ENCODE measurements at regions not wholly inside any gene's neighbourhood (a gene's known extent, or its start where the extent isn't known, plus 50 kb on each side); places are given as distances from the start of the nearest gene placed in this dataset.
"Not testable (repeated sequence)": the region's sequence is repeated elsewhere in the genome, so short reads cannot be mapped to it uniquely, and the experiment has no call there.

- DNase-seq: no peak
Measured at GRCh38 chr10:45199205-45199740, 116.1 kb downstream of the OR13A1 start.

- no peak for DNase-seq
Measured at GRCh38 chr10:45201271-45201670, 114.1 kb downstream of the OR13A1 start.

- no peak for DNase-seq
Measured at GRCh38 chr10:45202242-45202641, 113.2 kb downstream of the OR13A1 start.

- DNase-seq: no peak
Measured at GRCh38 chr10:45204954-45205775, 110.2 kb downstream of the OR13A1 start.

- no peak for DNase-seq
Measured at GRCh38 chr10:45209888-45210287, 105.5 kb downstream of the OR13A1 start.

DNA sequence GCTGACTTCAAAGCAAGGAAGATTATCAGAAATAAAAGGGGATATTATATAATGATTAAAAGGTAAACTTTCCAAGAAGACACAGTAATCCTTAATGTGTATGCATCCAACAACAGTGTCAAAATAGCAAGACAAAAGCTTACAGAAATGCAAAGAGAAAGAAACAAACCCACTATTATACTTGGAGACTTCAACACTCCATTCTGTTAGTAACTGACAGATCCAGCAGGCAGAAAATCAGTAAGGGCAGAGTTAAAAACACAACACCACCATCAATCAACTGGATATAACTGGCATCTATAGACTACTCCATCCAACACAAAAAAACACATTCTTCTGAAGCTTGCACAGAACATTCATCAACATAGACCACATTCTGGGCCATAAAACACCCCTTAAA lies 103.8 kb downstream of the OR13A1 start:
- DNase-seq: no peak

DNA sequence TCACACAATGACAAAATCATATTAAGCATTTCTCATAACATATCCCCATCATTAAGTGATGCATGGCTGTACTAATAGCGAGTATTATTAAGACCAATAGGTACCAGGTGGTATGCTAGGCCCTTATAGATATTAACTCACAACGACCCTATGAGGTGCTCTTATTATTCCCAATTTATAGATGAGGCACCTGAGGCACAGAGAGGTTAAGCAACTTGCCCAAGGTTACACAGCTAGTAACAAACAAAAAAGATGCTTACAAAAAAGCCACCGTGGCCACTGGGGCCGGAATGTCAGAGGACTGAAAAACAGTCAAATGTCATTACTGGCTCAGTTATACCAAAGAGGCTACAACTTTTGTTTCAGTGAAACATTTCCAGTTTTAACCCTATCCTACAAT lies 96.0 kb downstream of the OR13A1 start:
- DNase-seq: no peak

DNA sequence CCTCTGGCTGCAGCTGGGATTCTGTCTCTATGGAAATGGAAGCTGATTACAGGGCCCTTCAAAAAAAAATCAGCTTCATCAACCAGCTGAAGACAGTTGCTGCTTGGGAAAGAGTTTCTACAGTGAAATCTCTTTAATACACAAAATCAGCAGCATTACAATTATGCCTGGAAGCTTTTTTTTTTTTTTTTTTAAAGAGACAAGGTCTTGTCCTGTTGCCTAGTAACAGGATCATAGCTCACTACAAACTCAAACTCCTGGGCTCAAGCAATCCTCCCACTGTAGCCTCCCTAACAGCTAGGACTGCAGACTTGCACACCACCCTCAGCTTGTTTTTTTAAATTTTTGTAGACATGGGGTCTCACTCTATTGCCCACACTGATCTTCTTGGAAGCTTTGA lies 94.5 kb downstream of the OR13A1 start:
- DNase-seq: no peak

DNA sequence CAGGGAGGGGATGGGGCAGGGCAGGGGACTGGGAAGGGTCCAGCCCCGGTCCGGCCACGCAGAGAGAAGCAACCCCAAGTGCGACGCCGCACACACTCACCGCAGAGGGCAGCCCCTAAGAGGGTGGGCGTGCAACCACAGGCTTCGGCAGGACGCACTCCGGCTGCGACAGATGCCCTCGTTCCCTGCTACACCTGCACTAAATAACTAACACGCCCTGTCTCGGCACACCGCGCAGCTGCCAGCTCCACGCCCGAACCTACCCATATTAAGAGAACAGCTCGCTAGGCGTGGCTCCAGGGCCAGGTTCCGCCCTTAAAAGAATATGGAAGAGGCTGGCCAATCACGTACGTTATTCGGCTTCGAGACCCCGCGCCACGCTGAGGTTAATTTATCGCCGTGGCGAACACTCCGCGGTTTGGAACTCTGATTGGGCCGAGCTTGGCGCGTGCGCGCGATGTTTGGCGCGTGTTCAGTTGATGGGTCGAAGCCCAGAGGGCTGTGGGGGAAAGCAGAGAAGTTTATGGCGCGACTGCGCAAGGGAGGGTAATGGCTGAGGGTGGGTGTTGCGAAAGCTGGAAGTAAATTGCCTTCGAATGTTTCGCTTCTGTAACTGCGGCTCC lies 91.1 kb downstream of the OR13A1 start:
- DNase-seq: no peak

- no peak for DNase-seq
Measured at GRCh38 chr10:45227042-45227441, 88.4 kb downstream of the OR13A1 start.

DNA sequence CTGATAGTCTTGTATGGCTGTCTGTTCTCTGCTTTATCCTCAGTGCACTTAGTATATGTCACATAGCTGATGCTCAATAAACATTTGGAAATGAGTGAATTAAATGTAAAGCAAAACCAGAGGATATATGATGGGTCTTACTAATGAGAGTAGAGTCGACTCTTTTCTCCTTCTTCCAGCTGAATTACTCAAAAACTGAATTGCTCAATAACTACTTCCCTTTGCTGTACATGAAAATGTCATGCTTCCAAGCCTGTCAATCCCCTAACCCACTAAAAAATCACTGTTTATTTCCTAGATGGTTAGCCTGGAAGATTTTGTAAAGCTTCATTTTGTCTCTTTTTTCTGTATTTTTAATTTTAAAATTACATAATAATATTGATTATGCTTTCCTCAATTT lies 88.0 kb downstream of the OR13A1 start:
- no peak for DNase-seq

GRCh38 chr10:45229823-45230222 lies 85.6 kb downstream of the OR13A1 start:
- DNase-seq: no peak

- peak; percentile 64 for DNase-seq
Measured at GRCh38 chr10:45235260-45235769, 80.1 kb downstream of the OR13A1 start.

GRCh38 chr10:45235798-45236220 lies 79.6 kb downstream of the OR13A1 start:
- no peak for DNase-seq

- DNase-seq: no peak
Measured at GRCh38 chr10:45238896-45239295, 76.5 kb downstream of the OR13A1 start.

DNA sequence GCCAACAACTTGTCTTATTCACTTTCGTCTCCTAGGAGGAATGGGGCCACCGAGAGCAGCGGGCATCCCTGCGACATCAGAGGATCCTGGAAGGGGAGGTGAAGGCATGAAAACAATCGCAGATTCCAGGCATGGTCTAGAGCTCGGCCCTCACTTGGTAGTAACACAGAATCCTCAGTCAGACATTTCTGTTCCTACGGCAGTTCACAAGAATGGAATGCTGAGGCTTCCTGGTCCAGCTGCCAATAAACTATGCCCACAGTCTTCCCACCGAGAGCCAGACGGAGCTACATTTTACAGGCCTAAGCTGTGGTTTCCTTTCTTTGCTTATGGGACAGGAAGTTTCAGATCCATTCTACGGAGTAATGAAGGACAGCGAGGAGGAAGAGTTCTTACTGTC lies 75.8 kb downstream of the OR13A1 start:
- no peak for DNase-seq

- no peak for DNase-seq
Measured at GRCh38 chr10:45241865-45242520, 73.4 kb downstream of the OR13A1 start.

DNA sequence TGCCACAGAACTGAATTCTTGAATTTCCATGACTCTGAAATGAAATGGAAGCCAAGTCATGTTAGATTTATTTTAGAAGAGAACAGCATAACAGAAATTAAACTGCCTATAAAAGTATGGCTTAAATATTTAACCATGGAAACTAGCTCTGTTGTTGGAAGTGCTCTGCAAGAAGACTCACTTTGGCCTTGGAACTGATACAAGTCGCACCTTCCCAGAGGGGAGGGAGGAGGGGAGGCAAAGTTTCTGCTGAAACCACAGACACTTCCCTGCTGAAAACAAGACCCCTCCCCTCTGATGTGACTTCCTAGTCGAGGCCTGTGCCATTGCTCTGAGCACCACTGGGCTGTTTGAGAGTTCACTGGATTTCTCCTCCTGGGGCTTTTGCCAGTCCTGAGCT lies 72.1 kb downstream of the OR13A1 start:
- no peak for DNase-seq

- DNase-seq: no peak
Measured at GRCh38 chr10:45246522-45246921, 68.9 kb downstream of the OR13A1 start.

GRCh38 chr10:45249978-45250693 lies 65.3 kb downstream of the OR13A1 start:
- DNase-seq: peak; percentile 73

GRCh38 chr10:45250694-45251075 lies 64.7 kb downstream of the OR13A1 start:
- DNase-seq: not testable (repeated sequence)
